ENCODE measurements at regions not wholly inside any gene's neighbourhood (a gene's known extent, or its start where the extent isn't known, plus 50 kb on each side); places are given as distances from the start of the nearest gene placed in this dataset.
A peak's percentile ranks its signal among the peaks of the same experiment; 100 is the strongest.

DNA sequence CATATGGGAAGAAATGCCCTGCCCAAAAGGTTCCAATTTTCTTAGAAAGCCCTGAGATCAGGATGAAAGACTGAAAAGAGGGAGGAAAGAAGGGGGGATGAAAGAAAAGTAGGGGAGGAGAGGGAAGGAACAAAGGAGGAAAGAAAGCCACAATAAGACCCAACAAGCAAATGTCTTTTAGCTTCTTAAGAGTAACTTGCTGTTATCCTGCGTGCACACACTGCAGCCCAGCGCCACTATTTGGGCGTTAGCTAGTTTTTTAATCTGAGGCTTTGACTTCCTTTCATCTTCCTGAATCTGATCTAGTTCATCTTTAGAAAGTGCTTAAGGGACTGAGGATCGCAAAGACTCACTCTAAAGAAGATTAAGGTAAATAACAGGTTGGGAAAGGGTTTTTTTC is 77.4 kb upstream of the HDDC2 start:
- ChIA-PET CTCF (ENCODE audit: low intra/inter-chr PET ratio) (no interaction called here), POLR2A (interaction anchor here (0.5 kb wide), 1 partner anchor 28 kb away, joined by 4 read pairs; no protein-coding TSS in a partner anchor)
- H3K9me1 ChIP-seq (ENCODE audit: control insufficient read depth, insufficient read depth, low read length): no peaks in the 10 kb centered on the region
- no peaks in the 10 kb centered on the region for H3K79me2 ChIP-seq (ENCODE audit: control insufficient read depth, insufficient read depth, low read length)
- FAIRE-seq (no peak), DNase-seq (ENCODE audit: extremely low read depth in 1 of 4, low spot score in 3 of 4) (no peak), ATAC-seq (no peak)
- TF ChIP-seq ZNF830 (CRISPR knock-in tag; IDR thresholded peaks at IDR 0.05) (no peak), HNRNPK (IDR thresholded peaks at IDR 0.05; ENCODE audit: low read depth, low read length, poor library complexity, severe bottlenecking) (peak; percentile 74), POLR2A (conservative IDR thresholded peaks at IDR 0.05) (no peak), DACH1 (IDR thresholded peaks at IDR 0.05; ENCODE audit: partially characterized antibody) (no peak), ESRRA (IDR thresholded peaks at IDR 0.05; ENCODE audit: borderline replicate concordance, low read depth) (no peak), MTA1 (IDR thresholded peaks at IDR 0.05; ENCODE audit: borderline replicate concordance) (no peak)
- TF ChIP-seq, protein P1, sequence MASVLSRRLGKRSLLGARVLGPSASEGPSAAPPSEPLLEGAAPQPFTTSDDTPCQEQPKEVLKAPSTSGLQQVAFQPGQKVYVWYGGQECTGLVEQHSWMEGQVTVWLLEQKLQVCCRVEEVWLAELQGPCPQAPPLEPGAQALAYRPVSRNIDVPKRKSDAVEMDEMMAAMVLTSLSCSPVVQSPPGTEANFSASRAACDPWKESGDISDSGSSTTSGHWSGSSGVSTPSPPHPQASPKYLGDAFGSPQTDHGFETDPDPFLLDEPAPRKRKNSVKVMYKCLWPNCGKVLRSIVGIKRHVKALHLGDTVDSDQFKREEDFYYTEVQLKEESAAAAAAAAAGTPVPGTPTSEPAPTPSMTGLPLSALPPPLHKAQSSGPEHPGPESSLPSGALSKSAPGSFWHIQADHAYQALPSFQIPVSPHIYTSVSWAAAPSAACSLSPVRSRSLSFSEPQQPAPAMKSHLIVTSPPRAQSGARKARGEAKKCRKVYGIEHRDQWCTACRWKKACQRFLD (CRISPR knock-in tag; IDR thresholded peaks at IDR 0.05): no peak
- TF ChIP-seq, protein P2, sequence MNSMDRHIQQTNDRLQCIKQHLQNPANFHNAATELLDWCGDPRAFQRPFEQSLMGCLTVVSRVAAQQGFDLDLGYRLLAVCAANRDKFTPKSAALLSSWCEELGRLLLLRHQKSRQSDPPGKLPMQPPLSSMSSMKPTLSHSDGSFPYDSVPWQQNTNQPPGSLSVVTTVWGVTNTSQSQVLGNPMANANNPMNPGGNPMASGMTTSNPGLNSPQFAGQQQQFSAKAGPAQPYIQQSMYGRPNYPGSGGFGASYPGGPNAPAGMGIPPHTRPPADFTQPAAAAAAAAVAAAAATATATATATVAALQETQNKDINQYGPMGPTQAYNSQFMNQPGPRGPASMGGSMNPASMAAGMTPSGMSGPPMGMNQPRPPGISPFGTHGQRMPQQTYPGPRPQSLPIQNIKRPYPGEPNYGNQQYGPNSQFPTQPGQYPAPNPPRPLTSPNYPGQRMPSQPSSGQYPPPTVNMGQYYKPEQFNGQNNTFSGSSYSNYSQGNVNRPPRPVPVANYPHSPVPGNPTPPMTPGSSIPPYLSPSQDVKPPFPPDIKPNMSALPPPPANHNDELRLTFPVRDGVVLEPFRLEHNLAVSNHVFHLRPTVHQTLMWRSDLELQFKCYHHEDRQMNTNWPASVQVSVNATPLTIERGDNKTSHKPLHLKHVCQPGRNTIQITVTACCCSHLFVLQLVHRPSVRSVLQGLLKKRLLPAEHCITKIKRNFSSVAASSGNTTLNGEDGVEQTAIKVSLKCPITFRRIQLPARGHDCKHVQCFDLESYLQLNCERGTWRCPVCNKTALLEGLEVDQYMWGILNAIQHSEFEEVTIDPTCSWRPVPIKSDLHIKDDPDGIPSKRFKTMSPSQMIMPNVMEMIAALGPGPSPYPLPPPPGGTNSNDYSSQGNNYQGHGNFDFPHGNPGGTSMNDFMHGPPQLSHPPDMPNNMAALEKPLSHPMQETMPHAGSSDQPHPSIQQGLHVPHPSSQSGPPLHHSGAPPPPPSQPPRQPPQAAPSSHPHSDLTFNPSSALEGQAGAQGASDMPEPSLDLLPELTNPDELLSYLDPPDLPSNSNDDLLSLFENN (IDR thresholded peaks at IDR 0.05; ENCODE audit: low read depth in 2 of 2, low read length in 2 of 2): no peak
- WGBS (ENCODE audit: insufficient coverage, low coverage, missing lambda C conversion rate): 2% methylated on average over 4 of the region's 4 CpGs
- intact Hi-C loops (cut with micrococcal nuclease): no loop called here
- no peaks in the 10 kb centered on the region for H3K36me3 ChIP-seq (ENCODE audit: control insufficient read depth, insufficient read depth, low read length)
- no peak overlapping the region for H3K4me3 ChIP-seq
- H3K9me3 ChIP-seq (replicated peaks; ENCODE audit: control insufficient read depth, insufficient read depth, low read depth, low read length): no peaks in the 10 kb centered on the region
- no peaks in the 10 kb centered on the region for H4K20me1 ChIP-seq (replicated peaks; ENCODE audit: control insufficient read depth, insufficient read depth, low read length)
- H3K4me1 ChIP-seq (replicated peaks in 1 of 2; ENCODE audit: control insufficient read depth in 2 of 2, insufficient read depth in 2 of 2, low read length in 2 of 2): no peaks in the 10 kb centered on the region
- in situ Hi-C loops (cut with MboI): no loop called here
- H3K27ac ChIP-seq (ENCODE audit: extremely low read depth, low read depth, low read length): no peak overlapping the region
- no peak overlapping the region for H2AFZ ChIP-seq (ENCODE audit: low read depth, low read length)
- no peak overlapping the region for H3K9ac ChIP-seq (ENCODE audit: insufficient read depth in 1 of 2, low read depth in 2 of 2, low read length in 2 of 2)
- no TSS peak for BruUV-seq (replicated peaks)
- H3K27me3 ChIP-seq (ENCODE audit: control insufficient read depth in 2 of 2, insufficient read depth in 2 of 2, low read length in 2 of 2): peaks cover 4 to 9% of the 10 kb centered on the region in 2 experiments; a peak in 4 of 5 replicates
- no peak overlapping the region for H3K4me2 ChIP-seq (ENCODE audit: insufficient read depth, low read length)
